Mammary epithelial cell (primary cell): ENCODE measurements at regions not wholly inside any gene's neighbourhood (a gene's known extent, or its start where the extent isn't known, plus 50 kb on each side); places are given as distances from the start of the nearest gene placed in this dataset.
"Not testable (repeated sequence)": the region's sequence is repeated elsewhere in the genome, so short reads cannot be mapped to it uniquely, and the experiment has no call there.

Experiments used
- EZH2 ChIP-seq: IDR thresholded peaks from 2 replicates; pipeline ENCODE4 v1.6.1; 2012; ENCODE audit warnings: low read length, inconsistent platforms, borderline replicate concordance
- TF ChIP-seq, protein P1 (sequence below), 2 donors: IDR thresholded peaks in 1 of 2; conservative IDR thresholded peaks in 1 of 2; 2 replicates each; pipeline ENCODE4 v1.5.1; 2011 to 2012; ENCODE audit warnings: inconsistent platforms in 2 of 2, low read length in 2 of 2, mild to moderate bottlenecking in 2 of 2, control low read depth in 1 of 2, low read depth in 1 of 2; ENCODE audit not compliant: insufficient read depth in 1 of 2; ENCODE audit errors: extremely low read depth in 1 of 2

DNA sequence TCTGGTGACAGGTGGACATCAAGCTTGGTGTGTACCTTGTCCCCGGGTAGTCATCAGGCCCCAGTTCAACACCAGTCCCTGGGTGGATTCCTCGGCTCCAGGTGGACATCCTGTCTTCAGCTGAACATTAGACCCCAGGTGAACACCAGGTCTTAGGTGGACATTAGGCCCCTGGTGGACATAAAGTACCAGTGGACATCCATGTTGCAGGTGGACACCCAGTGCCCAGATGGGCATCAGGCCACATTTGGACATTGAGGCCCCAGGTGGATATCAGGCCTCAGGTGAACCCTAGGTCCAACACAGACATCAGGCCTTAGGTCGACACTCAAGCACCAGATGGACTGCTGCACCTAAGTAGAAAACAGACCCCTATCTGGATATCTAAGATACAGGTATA, 195.6 kb downstream of the POTEG start:
- TF ChIP-seq, protein P1, sequence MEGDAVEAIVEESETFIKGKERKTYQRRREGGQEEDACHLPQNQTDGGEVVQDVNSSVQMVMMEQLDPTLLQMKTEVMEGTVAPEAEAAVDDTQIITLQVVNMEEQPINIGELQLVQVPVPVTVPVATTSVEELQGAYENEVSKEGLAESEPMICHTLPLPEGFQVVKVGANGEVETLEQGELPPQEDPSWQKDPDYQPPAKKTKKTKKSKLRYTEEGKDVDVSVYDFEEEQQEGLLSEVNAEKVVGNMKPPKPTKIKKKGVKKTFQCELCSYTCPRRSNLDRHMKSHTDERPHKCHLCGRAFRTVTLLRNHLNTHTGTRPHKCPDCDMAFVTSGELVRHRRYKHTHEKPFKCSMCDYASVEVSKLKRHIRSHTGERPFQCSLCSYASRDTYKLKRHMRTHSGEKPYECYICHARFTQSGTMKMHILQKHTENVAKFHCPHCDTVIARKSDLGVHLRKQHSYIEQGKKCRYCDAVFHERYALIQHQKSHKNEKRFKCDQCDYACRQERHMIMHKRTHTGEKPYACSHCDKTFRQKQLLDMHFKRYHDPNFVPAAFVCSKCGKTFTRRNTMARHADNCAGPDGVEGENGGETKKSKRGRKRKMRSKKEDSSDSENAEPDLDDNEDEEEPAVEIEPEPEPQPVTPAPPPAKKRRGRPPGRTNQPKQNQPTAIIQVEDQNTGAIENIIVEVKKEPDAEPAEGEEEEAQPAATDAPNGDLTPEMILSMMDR (conservative IDR thresholded peaks at IDR 0.05 in 1 of 2, IDR thresholded peaks at IDR 0.05 in 1 of 2; ENCODE audit: extremely low read depth in 1 of 2, insufficient read depth in 1 of 2, low read depth in 1 of 2, low read length in 2 of 2) = not testable (repeated sequence)
- TF ChIP-seq EZH2 = not testable (repeated sequence)
